HepG2 (cell line): ENCODE measurements at regions not wholly inside any gene's neighbourhood (a gene's known extent, or its start where the extent isn't known, plus 50 kb on each side); places are given as distances from the start of the nearest gene placed in this dataset.

Experiments
- ASH2L ChIP-seq: fragments of 300-600, 200-600 bp; sonication (generic); IDR thresholded peaks from 2 replicates; pipeline ENCODE4 v1.7.0; 2017; ENCODE audit warnings: low read depth, mild to moderate bottlenecking, moderate library complexity, mixed read lengths, low read length; ENCODE audit not compliant: insufficient read length
- ATF7 ChIP-seq, 2 experiments: fragments of 450-650 bp in 1 of 2; sonication (generic) in 1 of 2; formaldehyde crosslinking in 1 of 2; IDR thresholded peaks; 2 replicates each; pipeline versions ENCODE4 v1.4.0 to v1.6.1; 2016 to 2020; ENCODE audit warnings: antibody characterized with exemption in 1 of 2, mild to moderate bottlenecking in 1 of 2, missing genetic modification reagents in 1 of 2
- CBX2 ChIP-seq, 2 experiments: fragments of 200-600 bp in 1 of 2; sonication (generic); formaldehyde crosslinking in 1 of 2; IDR thresholded peaks; 2 replicates each; pipeline versions ENCODE4 v1.7.0 to v1.8.1; 2018 to 2022; ENCODE audit warnings: low read depth in 2 of 2, low read length in 1 of 2, mild to moderate bottlenecking in 1 of 2, missing genetic modification reagents in 1 of 2
- CREB3 ChIP-seq: sonication (generic); formaldehyde crosslinking; IDR thresholded peaks from 2 replicates; pipeline ENCODE4 v1.5.0; 2020; ENCODE audit warnings: missing genetic modification reagents
- MED13 ChIP-seq: sonication (generic); formaldehyde crosslinking; IDR thresholded peaks from 2 replicates; pipeline ENCODE4 v1.5.0; 2020; ENCODE audit warnings: missing genetic modification reagents
- POLR2A ChIP-seq, 2 experiments: IDR thresholded peaks; 2 replicates each; pipeline ENCODE4 v1.6.1; 2011; ENCODE audit warnings: low read depth in 2 of 2, low read length in 2 of 2, mild to moderate bottlenecking in 1 of 2, moderate library complexity in 1 of 2; ENCODE audit not compliant: insufficient read depth in 1 of 2
- POLR2AphosphoS5 ChIP-seq: IDR thresholded peaks from 2 replicates; pipeline ENCODE4 v1.6.1; 2012; ENCODE audit warnings: low read depth, low read length
- RAD21 ChIP-seq: fragments of 450-650 bp; formaldehyde crosslinking; IDR thresholded peaks from 2 replicates; pipeline ENCODE4 v1.5.0; 2020; ENCODE audit warnings: mild to moderate bottlenecking
- SIN3A ChIP-seq: IDR thresholded peaks from 2 replicates; pipeline ENCODE4 v1.6.1; 2011; ENCODE audit warnings: low read depth, mild to moderate bottlenecking, control low read depth, low read length, borderline replicate concordance
- ZNF609 ChIP-seq: sonication (generic); formaldehyde crosslinking; IDR thresholded peaks from 2 replicates; pipeline ENCODE4 v1.4.0; 2020; ENCODE audit warnings: mild to moderate bottlenecking, missing genetic modification reagents, borderline replicate concordance

GRCh38 chr2:149860276-149860921 is 272.8 kb upstream of the MMADHC start:
- no peak for TF ChIP-seq RAD21
- TF ChIP-seq ATF7 (IDR thresholded peaks at IDR 0.05) = no peak
- no peak for TF ChIP-seq ATF7 (CRISPR knock-in tag; IDR thresholded peaks at IDR 0.05)
- no peak for TF ChIP-seq MED13
- no peak for TF ChIP-seq ASH2L
- TF ChIP-seq SIN3A = no peak
- no peak for TF ChIP-seq CREB3
- TF ChIP-seq ZNF609 (CRISPR knock-in tag) = no peak
- no peak for TF ChIP-seq POLR2A (IDR thresholded peaks at IDR 0.05; ENCODE audit: insufficient read depth in 1 of 2, low read depth in 2 of 2, low read length in 2 of 2)
- no peak for TF ChIP-seq CBX2 (IDR thresholded peaks at IDR 0.05; ENCODE audit: low read depth, low read length)
- TF ChIP-seq CBX2 (CRISPR knock-in tag; IDR thresholded peaks at IDR 0.05; ENCODE audit: low read depth) = no peak
- no peak for TF ChIP-seq POLR2AphosphoS5
